Middle frontal gyrus (tissue), 1 donor: ENCODE measurements at regions not wholly inside any gene's neighbourhood (a gene's known extent, or its start where the extent isn't known, plus 50 kb on each side); places are given as distances from the start of the nearest gene placed in this dataset.
"Not testable (repeated sequence)": the region's sequence is repeated elsewhere in the genome, so short reads cannot be mapped to it uniquely, and the experiment has no call there.

Experiments used
- DNase-seq: peaks from one replicate; pipeline ENCODE4 v3.0.0-alpha.2; 2015; ENCODE audit warnings: low spot score; ENCODE audit errors: extremely low spot score

DNA sequence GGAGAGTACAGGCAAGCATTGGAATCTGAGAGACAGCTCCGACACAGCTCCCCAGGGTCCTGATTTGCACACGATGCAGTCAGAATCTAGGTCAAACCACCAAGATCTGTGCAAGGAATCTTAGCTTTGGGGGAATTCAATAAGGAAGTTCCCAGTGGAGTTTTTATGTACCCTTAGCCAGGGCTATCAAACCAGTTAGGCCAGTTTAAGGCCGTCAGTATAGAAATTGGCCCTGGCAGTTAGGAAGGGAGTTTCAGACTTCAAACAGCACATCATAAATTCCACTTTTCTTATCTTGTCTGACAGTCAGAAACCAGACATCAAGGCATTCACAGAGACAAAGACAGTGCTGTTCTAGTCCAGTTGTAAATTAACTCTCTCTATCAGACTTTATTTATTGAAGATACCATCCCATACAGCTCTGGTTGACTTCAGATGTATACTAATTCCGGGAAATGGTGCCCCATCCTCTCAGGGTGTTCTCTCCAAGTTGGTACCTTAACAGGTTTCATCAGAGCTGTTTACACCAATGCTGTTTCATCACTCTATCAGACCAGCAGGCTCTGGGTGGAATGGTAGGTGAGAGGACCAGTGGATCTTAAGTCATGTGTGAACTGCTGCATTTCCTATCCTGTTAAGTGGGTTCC lies 157.5 kb upstream of the ATF7IP start:
- no peak for DNase-seq

DNA sequence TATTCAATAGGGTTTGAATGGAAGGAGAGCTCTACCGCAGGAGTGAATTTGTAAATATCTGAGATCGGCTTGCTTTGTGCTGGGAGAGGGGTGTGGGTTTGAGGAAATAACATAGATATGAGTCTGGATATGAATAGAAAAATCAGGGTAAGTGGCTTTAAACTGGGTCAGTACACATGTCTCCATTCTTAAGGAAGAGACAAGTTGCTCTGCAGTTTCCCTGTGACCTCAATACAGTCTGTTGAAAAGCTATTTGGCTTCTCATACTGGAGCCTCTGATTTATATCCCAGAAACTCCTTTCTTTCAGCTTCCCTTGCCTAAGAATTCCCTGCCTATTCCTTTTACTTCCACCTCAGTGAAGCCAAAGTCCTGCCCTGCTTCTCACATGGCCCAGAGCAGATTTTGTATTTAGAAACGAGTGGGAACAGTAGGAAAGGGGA lies 153.5 kb upstream of the ATF7IP start:
- no peak for DNase-seq

DNA sequence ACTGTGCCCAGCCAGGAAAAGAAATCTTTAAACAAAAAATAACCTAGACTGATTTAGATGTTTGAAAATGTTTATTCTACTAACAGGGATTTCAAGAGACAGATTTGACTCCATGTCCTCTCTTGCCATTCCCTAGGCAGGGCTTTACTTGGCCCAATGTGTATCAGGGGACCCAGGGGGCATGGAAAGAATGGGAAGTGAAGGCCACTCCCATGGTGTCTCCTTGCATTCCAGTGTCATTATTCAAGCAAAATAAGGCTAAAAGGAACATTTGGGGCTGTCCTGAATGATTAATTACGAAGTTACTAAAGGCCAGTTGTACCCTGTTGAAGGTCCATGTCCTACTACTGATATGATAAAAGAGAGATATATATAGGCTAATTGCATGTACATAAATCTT lies 151.9 kb upstream of the ATF7IP start:
- DNase-seq: no peak

DNA sequence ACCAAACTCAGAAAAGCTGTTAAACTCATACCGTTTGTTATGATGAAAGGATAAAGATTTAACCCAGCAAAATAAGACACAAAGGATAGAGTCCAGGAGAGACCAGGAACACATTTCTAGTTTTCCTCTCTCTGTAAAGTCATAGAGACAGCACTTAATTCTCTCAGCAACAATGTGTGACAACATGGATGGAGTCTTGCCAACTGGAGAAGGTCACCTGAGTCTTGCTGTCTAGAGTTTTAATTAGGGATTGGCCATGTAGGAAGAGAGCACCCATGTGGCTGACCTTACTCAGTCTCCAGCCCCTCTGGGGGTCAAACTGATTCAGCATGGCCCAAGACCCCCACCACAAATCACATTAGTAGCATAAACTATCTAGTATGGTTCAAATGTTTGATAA lies 151.0 kb upstream of the ATF7IP start:
- no peak for DNase-seq

DNA sequence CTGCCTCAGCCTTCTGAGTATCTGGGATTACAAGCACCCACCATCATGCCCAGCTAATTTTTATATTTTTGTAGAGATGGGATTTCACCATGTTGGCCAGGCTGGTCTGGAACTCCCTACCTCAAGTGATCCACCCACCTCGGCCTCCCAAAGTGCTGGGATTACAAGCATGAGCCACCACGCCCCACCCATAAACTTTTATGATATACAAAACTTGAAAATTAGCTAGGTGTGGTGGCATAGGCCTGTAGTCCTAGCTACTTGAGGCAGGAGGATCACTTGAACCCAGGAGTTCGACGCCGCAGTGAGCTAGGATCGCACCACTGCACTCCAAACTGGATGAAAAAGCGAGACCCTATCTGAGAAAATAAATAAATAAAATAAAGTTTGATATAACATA lies 149.5 kb upstream of the ATF7IP start:
- DNase-seq: not testable (repeated sequence)

DNA sequence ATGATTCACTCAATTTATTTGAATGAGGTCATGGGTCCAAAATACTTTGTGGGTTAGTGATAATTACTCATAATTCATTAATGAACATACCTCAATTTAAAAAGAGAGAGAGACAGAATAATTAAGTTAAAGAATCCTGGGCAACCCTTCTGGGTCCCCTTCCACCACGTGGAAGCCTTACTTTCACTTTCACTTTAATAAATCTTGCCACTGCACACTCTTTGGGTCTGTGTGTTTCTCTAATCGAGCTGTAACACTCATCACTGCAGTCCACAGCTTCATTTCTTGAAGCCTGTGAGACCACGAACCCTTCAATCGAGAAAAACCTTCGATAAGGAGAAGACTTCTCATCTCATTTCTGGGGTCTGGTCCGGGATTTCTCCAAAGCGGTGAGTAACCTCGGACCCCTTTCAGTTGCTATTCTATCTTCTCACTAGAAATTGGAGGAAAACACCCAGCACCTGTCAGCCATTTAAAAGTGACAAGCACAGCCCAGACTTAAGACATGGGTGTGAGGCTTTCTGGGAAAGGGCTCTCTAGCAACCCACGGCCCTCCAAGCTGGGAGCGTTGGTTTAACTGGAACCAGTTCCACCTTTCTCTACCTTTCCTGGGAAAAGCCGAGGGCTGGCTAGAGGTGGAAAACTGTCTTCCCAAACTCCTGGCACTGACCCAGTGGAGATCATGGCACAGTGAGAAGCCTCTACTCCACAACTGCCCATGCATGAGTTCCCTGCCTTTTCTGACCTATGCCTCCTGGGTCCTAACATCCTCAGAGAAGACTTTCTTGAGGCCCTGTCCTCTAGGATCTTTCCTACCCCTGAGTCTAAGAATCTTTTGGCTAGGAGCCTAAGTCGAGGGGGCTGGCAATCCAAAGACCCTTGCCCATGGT lies 148.8 kb upstream of the ATF7IP start:
- no peak for DNase-seq

DNA sequence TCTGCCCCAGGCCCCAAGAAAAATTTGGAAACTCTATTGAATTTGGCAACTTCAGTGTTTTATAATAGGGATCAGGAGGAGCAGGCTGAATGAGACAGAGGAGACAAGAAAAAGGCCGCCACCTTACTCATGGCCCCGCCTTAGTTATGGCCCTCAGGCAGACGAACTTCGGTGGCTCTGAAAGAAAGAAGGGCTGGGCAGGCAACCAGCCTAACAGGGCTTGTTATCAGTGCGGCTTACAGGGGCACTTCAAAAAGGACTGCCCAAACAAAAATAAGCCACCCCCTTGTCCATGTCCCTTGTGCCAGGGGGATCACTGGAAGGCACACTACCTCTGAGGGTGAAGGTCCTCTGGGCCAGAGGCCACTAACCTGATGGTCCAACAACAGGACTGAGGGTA lies 146.3 kb upstream of the ATF7IP start:
- DNase-seq: no peak

DNA sequence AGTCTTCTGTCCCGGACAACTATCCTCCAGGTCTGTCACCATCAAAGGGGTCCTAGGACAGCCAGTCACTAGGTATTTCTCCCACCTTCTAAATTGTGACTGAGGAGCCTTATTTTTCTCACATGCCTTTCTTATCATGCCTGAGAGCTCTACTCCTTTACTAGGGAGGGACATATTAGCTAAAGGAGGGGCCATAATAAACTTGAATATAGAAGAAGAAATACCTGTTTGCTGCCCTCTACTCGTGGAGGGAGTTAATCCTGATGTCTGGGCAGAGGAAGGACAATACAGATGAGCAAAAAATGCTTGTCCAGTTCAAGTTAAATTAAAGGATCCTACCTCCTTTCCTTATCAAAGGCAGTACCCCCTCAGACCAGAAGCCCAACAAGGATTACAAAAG lies 145.8 kb upstream of the ATF7IP start:
- not testable (repeated sequence) for DNase-seq

DNA sequence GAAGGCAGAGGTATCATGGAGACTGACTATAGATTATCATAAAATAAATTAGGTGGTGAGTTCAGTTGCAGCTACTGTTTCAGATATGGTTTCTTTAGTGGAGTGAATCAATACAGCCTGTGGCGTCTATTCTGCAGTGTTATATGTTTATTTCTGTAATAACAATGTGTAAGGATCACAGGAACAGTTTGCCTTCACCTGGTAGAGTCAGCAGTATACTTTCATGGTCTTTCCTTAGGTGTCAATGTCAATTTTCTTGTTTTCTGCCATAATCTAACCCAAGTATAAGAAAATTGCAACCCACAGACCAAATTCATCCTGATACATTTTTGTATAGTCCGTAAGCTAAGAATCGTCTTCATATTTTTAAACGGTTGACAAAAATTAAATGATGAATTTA lies 140.4 kb upstream of the ATF7IP start:
- no peak for DNase-seq

DNA sequence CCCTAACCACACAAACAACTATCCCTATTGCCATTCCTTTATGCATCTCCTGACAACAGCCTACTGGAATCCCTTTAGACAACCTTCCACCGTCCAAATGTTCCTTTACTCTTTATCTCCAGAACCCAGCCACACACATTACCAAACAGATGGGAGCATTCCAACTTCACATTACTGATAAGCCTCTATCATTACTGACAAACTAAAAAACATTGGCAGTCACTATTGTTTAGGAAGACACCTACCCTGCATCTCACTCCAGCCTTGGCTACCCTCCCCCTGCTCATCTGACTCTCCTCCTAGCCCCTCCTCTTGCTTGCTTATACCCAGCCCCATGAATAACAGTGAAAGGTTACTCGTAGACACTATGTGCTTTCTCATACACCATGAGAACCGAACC lies 130.3 kb upstream of the ATF7IP start:
- DNase-seq: not testable (repeated sequence)

DNA sequence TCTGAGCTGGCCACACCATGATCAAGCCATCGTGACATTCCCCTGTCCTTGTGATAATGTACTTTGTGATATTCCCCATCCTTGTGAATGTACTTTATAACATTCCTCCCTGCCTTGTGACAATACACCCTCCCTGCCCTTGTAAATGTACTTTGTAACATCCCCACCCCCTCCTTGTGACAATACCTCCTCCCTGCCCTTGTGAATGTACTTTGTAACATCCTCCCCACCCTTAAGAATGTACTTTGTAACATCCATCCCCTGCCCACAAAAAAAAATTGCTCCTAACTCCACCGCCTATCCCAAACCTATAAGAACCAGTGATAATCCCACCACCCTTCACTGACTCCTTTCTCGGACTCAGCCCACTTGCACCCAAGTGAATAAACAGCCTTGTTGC lies 128.8 kb upstream of the ATF7IP start:
- DNase-seq: not testable (repeated sequence)

DNA sequence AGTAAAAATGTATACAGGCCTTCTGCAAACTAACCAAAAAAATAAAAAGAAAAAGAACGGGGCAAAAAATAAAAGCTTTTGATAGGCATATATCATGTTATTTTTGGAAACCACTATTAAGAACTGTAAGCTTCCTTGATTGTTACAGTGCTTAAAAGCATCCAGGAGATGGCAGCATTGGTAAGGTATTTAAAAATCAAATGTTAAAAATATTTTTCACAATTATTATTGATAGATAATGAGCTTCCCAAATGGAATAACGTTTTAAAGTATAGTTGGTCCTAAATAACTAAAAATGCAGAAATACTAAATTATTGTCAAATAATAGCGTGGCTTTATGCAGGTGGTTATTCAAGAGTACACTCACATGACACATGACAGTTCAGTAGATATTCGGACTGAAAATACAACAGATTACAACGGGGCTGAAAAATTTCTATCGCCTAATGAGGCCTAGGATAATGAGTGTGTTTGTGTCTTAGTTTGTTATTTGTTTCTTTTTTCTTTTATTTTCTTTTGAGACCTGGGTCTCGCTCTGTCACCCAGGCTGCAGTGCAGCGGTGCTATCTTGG lies 127.2 kb upstream of the ATF7IP start:
- DNase-seq: no peak

DNA sequence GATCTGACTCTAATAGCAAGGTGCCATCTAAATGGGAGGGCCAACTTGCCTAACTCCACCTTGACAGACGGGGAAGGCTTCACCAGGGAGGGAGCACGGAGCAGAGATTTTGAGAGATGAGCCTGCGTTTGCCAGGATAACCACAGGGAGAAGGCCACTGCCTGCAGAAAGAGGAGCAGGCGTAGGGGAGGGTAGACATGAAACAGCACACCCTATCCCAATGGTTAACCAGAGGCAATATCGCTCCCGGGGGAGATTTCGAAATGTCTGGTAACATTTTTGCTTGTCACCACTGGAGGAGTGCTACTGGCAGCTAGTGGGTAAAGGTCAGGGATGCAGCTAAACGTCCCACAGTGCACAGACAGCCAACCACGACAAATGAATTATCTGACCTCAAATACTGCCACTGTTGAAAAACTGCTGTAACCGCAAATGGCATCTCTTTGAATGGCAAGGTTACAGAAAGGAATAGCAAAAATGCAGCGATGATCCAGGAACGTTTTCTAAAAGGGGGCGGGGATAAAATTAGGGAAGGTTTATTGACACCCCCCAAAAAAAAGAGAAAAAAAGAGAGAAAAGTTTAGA lies 126.0 kb upstream of the ATF7IP start:
- no peak for DNase-seq

DNA sequence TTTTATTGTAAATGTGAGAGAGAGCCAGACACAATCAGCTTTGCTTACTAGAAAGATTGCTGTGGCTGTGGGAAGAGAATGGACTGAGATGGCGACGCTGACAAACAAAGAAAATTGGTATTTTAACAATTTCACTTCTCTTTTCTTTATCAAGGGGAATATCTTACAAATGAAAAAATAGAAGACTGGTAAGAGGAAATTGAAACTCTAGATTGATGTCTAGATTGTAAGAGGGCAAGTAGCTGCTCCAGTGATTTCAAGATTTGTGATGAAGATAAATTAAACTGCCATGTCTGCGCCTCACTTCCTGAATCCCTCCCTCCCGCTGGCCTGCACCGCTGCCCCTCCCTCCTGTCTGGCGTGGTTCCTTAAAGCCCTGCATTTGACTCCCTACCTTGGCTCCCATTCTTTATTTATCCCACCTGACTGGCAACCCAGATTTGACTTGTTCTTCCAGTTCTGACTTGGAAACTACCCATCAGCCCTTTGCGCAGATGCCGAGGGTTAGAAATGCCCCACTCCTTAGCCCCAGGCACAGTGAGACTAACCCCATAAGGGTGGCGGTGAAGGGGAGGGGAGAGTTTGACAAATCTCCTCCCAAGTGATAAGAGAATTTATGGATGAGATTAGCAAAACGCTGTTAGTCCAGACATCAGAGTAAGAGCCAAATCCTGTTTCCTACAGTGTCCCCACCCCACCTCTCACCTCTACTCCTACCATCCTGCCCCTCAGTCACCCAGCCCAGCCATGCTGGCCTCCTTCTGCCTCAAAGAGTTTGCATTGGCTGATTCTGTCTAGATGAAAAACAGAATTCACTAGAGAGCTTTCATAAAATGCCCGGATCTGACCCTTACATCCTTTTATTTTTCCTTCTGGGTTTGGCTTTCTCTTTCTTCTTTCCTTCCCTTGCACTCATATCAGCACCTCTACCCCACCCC lies 125.3 kb upstream of the ATF7IP start:
- DNase-seq: no peak

DNA sequence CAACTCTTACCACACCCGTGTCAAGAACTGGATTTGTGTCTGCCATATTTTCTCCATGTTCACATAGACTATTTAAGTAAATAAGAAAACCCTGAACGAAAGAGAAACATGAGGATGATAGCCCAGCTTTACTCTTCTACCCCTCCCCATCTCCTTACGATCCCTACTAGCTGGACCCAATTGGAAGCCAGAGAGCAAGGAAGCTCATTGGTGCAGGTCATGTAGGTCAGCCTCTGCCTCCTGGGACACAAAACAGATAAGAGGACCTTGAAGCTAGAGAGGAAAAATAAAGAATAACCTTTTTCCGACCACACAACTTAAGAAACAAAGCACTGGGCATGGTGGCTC lies 124.6 kb upstream of the ATF7IP start:
- no peak for DNase-seq

DNA sequence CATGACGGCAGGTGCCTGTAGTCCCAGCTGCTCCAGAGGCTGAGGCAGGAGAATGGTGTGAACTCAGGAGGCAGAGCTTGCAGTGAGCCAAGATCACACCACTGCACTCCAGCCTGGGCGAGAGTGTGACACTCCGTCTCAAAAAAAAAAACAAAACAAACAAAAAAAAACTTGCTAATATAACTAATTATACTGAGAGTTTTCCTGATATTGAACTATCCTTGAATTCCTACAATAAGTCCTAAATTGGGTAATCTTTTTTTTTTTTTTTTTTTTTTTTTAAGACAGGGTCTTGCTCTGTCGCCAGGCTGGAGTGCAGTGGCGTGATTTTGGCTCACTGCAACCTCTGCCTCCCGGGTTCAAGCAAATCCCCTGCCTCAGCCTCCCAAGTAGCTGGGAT lies 122.7 kb upstream of the ATF7IP start:
- DNase-seq: not testable (repeated sequence)

DNA sequence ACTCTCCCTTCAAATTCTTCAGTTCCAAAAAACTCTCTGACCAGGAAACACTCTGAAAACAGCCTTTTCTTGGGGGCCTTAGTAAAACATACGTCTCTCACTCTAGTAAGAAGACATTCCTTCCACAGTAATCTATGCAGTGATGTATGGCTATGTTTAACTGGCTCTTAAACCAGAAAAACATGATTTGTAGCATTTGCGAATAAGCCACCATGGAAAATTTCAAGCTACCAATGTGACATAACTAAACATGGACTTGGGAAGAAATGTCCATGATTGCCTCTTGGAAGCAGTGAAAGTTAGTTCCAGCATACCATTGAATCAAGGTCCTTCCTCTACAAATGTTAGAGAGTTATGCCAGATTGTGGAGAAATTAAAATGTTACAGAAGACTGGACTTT lies 121.5 kb upstream of the ATF7IP start:
- DNase-seq: no peak

DNA sequence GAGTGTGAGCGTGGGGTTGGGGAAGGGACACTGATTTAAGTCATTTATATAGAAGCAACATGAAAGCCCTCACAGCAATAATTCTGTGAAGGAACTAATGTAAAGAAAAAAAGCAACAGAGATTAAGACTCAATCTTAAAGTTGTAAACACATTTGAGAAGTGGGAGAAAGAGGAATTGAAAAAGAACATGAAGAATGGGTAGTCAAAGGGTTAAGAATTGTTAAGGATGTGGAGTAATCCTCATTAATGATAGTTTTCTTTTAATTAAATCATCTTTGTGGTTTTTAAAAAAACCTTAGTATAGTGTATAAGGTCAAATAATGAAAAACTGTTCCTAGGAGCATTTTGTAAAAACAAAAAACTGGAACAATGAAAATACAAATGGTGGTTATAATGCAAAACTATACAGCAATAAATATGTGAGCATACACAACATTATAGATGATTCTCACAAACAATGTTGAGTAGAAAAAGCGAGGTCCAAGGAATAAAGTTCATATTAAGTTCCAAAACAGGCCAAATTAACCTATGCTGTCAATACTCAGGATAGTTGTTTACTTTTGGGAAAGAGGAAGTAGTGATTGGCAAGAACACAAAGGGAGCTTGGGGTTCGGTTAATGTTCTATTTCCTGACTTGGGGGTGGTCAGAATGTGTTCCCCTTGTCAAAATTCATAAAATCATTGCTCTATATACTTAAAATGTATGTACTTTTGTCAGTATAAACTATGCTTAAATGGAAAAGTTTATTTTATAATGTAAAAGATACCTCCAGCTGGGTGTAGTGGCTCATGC lies 120.4 kb upstream of the ATF7IP start:
- DNase-seq: no peak

DNA sequence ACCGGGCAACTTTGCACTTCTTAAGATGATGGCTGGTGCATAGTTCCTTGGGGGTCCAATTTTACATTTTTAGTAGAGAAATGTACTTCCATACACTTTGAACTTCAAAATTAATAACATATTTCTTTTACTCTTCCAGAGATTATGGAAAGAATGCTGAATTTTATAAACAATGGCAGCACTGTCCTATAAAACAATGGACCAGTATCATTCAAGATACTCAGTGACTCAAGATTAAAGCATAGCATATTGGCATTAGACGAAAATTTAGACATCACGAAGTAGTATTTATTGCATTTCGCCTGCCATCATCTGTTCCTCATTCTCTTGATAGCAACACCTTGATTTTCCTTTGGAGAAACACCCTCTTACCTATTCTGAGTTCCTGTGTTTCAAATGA lies 118.3 kb upstream of the ATF7IP start:
- no peak for DNase-seq

DNA sequence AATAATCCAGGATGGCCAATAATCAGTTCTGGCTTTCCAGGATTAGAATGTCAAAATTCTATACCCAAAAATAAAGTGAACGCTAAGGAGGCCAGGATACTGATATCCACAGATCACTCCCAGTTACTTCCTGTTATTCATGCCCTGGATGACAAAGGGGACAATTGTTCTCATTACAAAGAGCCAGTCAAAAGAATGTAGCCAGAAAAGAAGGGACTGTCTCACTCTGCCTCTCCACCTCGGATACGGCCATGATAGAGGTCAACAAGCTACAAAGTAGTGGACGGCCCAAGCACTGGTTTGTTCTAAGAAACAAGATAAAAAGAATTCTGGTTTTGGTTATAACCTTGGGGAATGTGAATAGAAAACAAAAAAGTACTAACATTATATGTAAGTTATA lies 116.1 kb upstream of the ATF7IP start:
- no peak for DNase-seq
